ENCODE measurements at regions not wholly inside any gene's neighbourhood (a gene's known extent, or its start where the extent isn't known, plus 50 kb on each side); places are given as distances from the start of the nearest gene placed in this dataset.
"Not testable (repeated sequence)": the region's sequence is repeated elsewhere in the genome, so short reads cannot be mapped to it uniquely, and the experiment has no call there.

DNA sequence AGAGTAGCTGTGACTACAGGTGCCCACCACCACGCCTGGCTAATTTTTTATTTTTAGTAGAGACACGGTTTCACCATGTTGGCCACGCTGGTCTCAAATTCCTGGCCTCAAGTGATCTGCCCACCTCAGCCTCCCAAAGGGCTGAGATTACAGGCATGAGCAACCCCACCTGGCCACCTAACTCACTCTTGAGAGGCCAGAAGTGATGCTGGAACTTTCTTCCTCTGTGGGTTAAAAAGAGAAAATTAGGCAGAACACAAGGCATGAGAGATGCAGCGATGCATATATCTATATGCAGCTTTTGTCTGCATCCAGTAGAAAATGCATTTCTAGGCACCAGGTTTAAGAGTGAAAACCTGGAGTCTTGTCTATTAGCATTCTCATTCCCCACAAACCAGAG is 100.2 kb upstream of the CLEC6A start:
- CTCF ChIA-PET; H3K27me3 ChIP-seq (ENCODE audit: control insufficient read depth, insufficient read depth, low read length); H3K4me3 ChIP-seq (ENCODE audit: low read depth, low read length); DNase-seq (ENCODE audit: low read depth); POLR2A ChIA-PET; H3K36me3 ChIP-seq (ENCODE audit: control insufficient read depth, insufficient read depth, low read length): not testable (repeated sequence)

DNA sequence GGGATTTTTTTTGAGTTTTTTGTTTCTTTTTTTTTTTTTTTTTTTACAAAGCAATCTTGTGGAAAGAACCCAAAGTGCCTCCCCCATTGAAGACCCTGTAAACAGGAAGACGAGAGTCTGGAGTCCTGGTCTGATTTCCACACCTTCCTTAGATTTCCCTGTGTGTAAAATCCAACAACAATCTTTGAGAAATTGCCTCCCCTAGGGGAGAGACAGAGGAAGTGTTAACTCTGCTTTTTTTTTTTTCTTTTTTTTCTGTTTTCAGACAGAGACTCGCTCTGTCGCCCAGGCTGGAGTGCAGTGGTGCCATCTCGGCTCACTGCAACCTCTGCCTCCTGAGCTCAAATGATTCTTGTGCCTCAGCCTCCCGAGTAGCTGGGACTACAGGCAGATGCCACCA is 82.0 kb upstream of the CLEC6A start:
- CTCF ChIA-PET; H3K27me3 ChIP-seq (ENCODE audit: control insufficient read depth, insufficient read depth, low read length); DNase-seq (ENCODE audit: low read depth); H3K36me3 ChIP-seq (ENCODE audit: control insufficient read depth, insufficient read depth, low read length); H3K4me3 ChIP-seq (ENCODE audit: low read depth, low read length); POLR2A ChIA-PET: not testable (repeated sequence)
- TF ChIP-seq, protein P1, sequence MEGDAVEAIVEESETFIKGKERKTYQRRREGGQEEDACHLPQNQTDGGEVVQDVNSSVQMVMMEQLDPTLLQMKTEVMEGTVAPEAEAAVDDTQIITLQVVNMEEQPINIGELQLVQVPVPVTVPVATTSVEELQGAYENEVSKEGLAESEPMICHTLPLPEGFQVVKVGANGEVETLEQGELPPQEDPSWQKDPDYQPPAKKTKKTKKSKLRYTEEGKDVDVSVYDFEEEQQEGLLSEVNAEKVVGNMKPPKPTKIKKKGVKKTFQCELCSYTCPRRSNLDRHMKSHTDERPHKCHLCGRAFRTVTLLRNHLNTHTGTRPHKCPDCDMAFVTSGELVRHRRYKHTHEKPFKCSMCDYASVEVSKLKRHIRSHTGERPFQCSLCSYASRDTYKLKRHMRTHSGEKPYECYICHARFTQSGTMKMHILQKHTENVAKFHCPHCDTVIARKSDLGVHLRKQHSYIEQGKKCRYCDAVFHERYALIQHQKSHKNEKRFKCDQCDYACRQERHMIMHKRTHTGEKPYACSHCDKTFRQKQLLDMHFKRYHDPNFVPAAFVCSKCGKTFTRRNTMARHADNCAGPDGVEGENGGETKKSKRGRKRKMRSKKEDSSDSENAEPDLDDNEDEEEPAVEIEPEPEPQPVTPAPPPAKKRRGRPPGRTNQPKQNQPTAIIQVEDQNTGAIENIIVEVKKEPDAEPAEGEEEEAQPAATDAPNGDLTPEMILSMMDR (IDR thresholded peaks at IDR 0.05; ENCODE audit: insufficient read depth, low read depth, low read length): peak; percentile 59

DNA sequence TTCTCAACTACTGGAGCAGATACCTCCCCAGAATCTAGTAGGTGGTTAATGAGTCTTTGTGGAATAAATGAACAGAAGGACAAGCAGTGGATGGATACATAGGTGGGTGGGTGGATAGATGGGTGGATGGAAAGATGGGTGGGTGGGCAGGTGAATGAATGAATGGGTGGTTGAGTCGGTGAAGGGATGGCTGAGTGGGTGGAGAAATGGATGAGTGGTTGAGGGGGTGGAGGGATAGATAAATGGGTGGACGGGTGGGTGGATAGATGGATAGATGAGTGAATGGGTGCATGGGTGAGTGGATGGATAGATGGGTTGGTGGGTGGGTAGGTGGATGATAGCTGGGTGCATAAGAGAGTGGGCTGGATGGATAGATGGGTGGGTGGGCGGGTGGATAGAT is 80.6 kb upstream of the CLEC6A start:
- H3K36me3 ChIP-seq (ENCODE audit: control insufficient read depth, insufficient read depth, low read length); CTCF ChIA-PET; POLR2A ChIA-PET; H3K27me3 ChIP-seq (ENCODE audit: control insufficient read depth, insufficient read depth, low read length); H3K4me3 ChIP-seq (ENCODE audit: low read depth, low read length); DNase-seq (ENCODE audit: low read depth): not testable (repeated sequence)

DNA sequence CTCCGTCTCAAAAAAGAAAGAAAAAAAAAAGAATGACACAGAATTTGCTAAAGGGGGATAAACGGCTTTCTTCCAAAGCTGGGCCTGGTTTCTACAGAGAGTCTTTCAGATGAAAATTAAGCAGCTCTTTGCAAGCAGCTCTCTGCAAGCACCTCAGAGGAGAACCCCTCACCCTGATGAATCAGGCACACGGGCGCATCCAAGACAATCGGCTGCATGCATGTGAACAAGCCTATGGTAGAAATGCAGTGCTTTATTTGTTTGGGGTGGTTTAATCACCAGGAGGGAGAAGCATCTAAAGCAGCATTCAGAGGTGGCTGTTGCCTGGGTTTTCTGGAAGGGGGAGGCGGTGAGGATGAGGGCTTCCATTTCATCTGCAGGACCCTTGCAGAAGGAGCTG is 78.0 kb upstream of the CLEC6A start:
- DNase-seq (ENCODE audit: low read depth); H3K27me3 ChIP-seq (ENCODE audit: control insufficient read depth, insufficient read depth, low read length); H3K4me3 ChIP-seq (ENCODE audit: low read depth, low read length); POLR2A ChIA-PET; H3K36me3 ChIP-seq (ENCODE audit: control insufficient read depth, insufficient read depth, low read length): not testable (repeated sequence)
- CTCF ChIA-PET: interaction anchor here (0.9 to 1.1 kb wide), 2 partner anchors 13 to 19 kb away, joined by 3 read pairs; no protein-coding TSS in a partner anchor

DNA sequence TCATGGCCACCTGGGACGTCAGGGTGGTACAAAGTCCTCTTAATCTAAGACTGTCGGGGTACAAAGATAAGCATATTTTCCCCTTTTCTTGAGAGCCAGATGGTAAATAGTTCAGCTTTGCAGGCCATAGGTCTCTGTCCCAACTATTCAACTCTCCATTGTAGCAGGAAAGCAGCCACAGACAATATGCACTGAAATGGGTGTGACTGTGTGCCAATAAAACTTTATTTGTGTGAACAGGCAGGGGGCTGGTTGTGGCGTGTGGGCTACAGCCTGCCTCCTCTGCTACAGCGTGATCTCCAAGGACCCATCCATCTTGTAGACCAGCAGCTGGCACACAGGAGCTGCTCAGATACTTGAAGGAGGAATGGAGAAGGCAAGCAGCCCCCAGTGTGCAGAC is 73.2 kb upstream of the CLEC6A start:
- CTCF ChIA-PET; H3K4me3 ChIP-seq (ENCODE audit: low read depth, low read length); DNase-seq (ENCODE audit: low read depth); H3K36me3 ChIP-seq (ENCODE audit: control insufficient read depth, insufficient read depth, low read length); POLR2A ChIA-PET; H3K27me3 ChIP-seq (ENCODE audit: control insufficient read depth, insufficient read depth, low read length): not testable (repeated sequence)

DNA sequence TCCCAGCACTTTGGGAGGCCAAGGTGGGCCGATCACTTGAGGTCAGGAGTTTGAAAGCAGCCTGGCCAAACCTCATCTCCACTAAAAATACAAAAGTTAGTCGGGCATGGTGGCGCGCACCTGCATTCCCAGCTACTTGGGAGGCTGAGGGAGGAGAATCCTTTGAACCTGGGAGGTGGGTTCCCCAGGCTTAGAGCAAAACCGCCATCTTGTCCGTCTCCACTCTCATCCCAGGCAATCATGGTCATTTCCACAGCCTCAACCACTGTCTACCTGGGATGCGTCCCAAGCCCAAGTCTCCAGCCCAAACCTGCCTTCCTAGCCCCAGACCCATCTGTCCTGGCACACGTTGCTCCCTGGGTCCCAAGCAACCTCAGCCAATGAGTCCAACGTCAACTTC is 71.1 kb upstream of the CLEC6A start:
- H3K4me3 ChIP-seq (ENCODE audit: low read depth, low read length); H3K36me3 ChIP-seq (ENCODE audit: control insufficient read depth, insufficient read depth, low read length); CTCF ChIA-PET; POLR2A ChIA-PET; DNase-seq (ENCODE audit: low read depth); H3K27me3 ChIP-seq (ENCODE audit: control insufficient read depth, insufficient read depth, low read length): not testable (repeated sequence)

DNA sequence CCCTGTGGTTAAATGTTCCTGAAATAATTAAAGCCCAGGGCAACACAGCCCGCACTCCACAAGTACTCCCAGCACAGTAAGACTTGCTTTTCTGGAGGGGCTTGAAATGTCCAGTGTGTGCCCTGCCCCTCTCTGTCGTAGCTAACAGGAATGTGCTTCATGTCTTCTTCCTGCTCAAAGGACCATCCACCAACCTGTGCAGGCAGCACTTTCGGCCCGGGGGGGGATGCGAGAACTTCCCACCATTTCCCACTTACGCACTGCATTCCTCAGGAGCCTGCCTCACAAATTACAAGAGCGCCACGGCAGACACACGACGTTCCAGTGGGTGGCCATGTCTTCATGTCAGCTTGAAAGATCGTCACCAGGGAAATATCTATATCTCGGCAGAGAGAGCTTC is 70.3 kb upstream of the CLEC6A start:
- CTCF ChIA-PET; H3K4me3 ChIP-seq (ENCODE audit: low read depth, low read length); H3K27me3 ChIP-seq (ENCODE audit: control insufficient read depth, insufficient read depth, low read length); DNase-seq (ENCODE audit: low read depth); H3K36me3 ChIP-seq (ENCODE audit: control insufficient read depth, insufficient read depth, low read length); POLR2A ChIA-PET: not testable (repeated sequence)

DNA sequence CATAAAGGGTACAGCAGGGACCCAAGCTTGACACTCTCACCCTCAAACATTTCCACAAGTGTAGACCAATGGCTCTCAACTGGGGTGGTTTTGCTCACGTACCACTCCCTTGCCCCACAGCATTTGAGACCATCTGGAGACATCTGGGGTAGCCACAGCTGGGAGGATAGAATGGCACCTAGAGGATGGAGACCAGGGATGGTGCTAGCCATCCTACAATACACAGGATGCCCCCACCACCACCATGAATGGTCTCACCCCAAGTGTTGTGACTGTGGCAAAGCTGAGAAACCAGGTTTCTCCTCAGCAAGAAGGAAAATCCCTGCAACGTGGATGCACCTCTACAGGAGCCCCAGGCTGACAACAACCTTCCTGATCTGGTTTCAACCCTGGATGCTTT is 69.1 kb upstream of the CLEC6A start:
- H3K4me3 ChIP-seq (ENCODE audit: low read depth, low read length); DNase-seq (ENCODE audit: low read depth); POLR2A ChIA-PET; CTCF ChIA-PET; H3K27me3 ChIP-seq (ENCODE audit: control insufficient read depth, insufficient read depth, low read length); H3K36me3 ChIP-seq (ENCODE audit: control insufficient read depth, insufficient read depth, low read length): not testable (repeated sequence)

DNA sequence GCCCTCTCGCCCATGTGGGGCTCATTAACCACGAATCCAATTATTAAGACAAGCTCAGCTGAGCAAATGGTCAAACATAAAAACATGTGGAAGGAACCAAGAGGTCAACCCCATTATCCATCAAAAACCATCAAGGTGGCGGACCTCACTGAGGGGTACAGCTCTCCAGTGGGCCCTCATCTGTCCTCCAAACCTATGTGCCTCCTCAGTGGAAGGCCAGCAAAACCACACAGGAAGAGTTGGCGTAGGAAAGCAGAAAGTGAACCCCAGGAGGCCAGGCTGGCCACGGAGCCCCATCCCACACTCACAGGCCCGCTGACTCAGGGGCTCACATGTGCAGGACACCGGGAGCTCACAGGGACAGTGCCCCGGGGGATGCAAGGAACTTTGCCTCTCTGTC is 66.5 kb upstream of the CLEC6A start:
- POLR2A ChIA-PET; H3K36me3 ChIP-seq (ENCODE audit: control insufficient read depth, insufficient read depth, low read length); H3K27me3 ChIP-seq (ENCODE audit: control insufficient read depth, insufficient read depth, low read length); DNase-seq (ENCODE audit: low read depth); H3K4me3 ChIP-seq (ENCODE audit: low read depth, low read length): not testable (repeated sequence)
- CTCF ChIA-PET: interaction anchor here (1.1 to 1.9 kb wide), 8 partner anchors 276 to 553 kb away, joined by 3 to 16 read pairs (median 4); no protein-coding TSS in a partner anchor
